ENCODE measurements at regions not wholly inside any gene's neighbourhood (a gene's known extent, or its start where the extent isn't known, plus 50 kb on each side); places are given as distances from the start of the nearest gene placed in this dataset.

DNA sequence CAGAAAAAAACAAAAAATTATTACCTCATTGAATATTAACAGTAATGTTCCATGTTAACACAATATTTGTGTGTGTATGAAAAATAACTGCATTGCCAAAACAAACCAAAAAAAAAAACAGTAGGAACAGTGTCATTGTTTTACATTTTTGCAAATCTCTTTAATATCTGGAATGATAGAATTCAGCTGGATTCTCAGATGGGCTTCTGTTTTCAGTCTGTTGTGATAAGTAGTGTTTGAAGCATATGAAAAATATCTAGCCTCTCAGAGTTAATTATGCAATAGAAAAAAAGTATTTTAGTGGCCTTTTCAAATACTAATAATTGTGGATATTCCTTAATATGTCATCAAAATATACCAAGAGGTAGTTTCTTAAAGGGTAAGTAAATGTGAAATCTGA is 52.9 kb upstream of the RWDD3 start:
- TF ChIP-seq POLR2AphosphoS5 (IDR thresholded peaks at IDR 0.05) (no peak), CTCF (IDR thresholded peaks at IDR 0.05) (no peak), EP300 (IDR thresholded peaks at IDR 0.05) (no peak)
